HG02623 (cell line): ENCODE measurements at regions not wholly inside any gene's neighbourhood (a gene's known extent, or its start where the extent isn't known, plus 50 kb on each side); places are given as distances from the start of the nearest gene placed in this dataset.
"Not testable (repeated sequence)": the region's sequence is repeated elsewhere in the genome, so short reads cannot be mapped to it uniquely, and the experiment has no call there.

Source experiments
- ATAC-seq: cut with Tn5 transposase; IDR thresholded peaks from one replicate; pipeline ENCODE4 v1.9.1; 2021; ENCODE audit warnings: moderate library complexity; ENCODE audit not compliant: unreplicated experiment

DNA sequence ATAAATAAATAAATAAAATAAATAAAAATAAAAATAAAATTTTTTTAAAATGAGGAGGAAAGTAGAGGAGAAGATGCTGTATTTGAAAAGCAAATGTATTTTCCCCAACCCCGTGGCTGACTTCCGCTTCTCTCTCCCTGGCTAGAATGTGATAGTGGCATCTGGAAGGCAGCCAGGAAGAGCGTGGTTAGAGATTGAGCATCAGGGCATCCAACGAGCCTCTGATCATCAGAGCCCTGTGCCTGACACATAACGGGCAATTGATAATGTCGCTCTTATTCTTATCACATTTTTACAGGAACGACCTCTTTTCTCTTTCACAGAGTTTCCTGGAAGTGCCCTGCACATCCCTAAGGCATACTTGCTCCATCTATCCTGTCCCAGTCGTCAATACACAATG lies 496.9 kb upstream of the TMEM132C start:
- ATAC-seq, result no peak

DNA sequence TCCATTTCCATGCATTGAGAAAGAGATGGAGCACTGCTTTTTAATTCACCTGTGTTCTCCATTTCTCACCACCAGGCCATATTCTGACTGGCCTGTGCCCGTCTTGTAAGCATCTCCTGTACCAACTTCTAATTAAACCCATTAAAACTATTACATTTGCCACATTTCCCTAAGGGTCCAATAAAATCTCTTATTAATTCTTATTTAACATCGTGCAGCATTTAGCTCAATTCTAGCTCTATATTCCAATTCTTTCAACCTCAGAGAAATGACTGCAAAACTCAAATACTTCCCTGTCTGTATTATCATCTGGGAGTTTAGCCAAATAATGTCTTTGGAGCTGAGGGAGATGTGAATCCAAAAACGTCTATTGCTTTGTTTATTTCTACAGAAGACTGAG lies 495.4 kb upstream of the TMEM132C start:
- ATAC-seq, result no peak

DNA sequence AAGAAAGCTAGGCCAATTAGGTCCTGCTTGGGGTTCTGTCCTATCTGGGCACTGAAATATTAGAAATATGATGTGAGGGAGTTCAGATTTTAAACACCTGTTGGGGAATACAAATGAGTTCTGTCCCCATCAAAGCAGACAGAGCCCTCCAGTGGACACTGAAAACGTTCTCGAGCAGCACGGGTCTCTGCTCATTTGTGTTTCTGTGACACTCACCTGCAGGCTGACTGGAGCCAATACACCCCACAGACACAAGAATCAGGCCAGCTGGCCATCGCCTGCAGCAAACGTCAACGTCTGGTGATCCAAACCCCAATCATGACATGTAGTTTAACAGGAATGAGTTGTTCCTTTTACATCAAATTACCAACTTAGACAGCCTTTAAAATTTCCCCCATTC lies 493.4 kb upstream of the TMEM132C start:
- no peak for ATAC-seq

DNA sequence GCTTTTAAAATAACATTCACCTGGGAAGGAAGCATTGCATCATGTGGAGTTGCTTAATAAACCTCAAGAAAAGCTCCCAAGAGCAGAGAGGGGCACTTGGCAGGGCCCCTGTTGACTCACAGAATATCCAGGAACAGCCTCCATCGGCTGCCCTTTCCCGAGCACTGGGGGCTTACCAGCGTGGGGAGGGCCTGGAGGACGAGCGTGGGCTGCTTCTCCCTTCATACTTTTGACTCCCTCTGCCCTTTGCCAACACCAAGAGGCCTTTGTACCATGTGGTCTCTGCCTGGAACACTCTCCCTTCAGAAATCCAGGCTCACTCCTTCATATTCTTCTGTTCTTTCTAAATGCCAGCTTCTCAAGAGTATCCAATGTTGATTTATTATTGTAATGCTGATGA lies 492.1 kb upstream of the TMEM132C start:
- no peak for ATAC-seq

DNA sequence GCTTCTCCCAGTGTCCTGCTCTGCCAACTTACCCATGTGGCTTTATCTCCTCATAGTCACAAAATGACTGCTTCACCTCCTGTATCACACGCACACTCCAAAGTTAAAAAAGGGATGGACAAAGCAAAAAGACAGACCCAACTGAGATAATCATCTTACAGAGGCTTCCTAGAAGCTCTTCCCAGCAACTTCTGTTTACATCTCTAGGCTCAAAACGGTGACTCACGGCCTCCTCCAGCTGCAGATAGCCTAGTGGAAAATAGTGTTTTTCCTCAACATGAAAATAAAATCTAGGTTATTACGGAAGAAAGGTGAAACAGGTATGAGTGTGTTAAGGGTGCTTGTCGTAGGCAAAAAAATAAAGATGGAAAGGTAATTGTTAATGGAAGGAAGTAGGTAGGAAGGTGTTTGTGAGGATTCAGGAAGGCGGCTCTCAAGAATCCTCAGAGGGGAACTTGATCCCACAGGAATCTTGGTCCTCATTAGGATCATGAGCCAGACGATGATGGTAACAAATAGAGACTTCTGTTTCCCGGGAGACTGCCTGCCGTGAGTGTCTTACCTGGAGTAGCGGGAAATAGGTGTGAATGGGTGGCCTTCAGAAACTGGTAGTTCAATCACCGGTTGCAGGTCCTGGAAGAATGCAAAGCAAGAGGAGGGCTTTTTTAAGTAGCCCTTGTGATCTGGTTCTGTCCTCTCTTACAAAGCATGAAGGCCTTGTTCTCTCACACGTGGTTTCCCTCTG lies 487.5 kb upstream of the TMEM132C start:
- ATAC-seq, result no peak

DNA sequence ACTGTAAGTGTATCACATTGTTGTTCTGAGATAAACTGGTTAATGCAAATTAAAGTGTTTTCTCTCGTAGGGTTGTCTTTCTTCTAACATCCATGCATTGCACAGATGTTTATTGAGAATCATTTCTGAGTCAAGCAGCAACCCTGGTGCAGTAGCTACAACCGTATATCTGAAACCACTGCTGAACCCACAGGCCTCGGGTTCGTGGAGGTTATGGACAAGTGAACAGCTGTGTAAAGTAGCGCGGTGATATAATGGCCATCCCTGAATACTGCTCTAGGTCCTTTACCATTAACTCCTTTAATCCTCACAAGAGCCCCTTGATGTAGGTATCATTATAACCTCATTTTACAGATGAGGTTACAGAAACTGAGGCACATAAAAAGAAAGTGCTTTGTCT lies 486.1 kb upstream of the TMEM132C start:
- no peak for ATAC-seq

DNA sequence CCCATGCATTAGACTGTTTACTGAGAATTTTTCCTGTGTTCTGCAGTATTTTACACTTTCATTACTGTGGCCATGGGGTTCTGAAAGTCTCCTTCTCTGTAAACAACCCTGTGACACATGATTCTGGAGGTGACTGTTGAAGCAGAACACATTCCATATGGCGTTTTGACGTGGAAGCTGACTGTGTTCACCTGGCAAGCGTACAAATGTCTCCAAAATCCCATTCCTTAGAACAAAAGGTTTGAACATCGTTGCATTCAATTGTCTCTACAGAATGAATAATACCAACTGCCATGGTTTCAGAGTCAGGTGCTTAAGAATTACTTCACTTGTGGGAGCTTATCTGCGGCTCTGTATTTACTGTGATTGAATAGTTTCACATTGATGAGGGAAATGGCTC lies 485.6 kb upstream of the TMEM132C start:
- no peak for ATAC-seq

DNA sequence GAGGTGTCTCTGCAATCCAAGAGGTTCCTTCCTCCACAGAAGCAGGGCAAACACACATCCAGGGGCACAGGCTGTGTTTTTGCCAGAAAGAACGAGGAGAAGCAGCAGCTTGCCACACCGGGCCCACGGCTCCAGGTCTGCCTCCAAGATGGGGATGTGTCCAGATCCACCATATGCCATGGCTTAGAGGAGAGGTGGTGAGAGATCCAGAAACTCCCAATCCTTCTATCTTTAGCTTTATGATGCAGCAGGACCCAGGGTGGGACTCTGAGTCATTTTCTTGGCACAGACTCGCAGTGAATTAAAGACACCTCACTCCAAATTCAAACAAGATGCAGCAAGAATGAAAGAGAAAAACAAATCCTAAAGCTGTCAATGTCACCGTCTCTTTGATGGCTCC lies 481.4 kb upstream of the TMEM132C start:
- ATAC-seq, result no peak

DNA sequence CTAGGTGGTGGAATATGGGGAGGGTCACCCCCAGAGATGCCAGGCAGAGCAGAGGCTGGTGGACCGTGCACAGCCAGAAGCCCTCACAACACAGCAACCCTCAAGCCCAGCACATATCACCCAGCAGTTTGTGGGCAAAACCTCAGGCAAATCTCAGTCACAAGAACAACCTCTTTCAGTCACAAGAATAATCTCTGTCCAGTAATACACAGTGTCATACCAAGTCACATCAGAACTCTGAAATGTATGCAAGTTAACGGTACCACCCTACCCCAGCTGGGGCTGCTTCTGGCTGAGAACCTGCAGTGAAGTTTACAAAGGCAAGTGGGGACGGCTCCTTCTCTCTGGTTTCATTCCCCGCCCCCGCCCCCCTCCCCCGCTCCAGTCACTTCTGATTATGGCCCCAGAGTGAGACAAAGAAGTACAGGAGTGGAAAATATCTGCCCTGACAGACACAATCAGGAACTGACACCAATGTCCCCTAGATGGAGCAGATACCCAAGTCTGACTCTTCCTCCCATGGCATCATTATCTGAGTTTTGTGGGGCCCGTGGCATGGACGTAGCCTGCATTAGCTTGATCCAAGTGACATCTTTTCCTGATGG lies 480.9 kb upstream of the TMEM132C start:
- no peak for ATAC-seq

DNA sequence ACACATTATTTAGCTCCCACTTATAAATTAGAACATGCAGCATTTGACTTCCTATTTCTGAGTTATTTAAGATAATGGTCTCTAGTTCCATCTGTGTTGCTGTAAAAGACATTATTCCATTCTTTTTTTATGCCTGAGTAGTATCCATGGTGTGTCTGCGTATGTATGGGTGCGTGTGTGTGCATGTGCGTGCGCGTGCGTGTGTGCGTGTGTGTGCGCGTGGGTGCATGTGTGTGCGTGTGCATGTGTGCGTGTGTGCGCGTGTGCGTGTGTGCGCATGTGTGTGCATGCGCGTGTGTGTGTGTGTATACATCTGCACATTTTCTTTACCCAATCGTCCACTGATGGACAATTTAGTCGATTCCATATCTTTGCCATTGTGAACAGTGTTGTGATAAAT lies 479.4 kb upstream of the TMEM132C start:
- no peak for ATAC-seq

DNA sequence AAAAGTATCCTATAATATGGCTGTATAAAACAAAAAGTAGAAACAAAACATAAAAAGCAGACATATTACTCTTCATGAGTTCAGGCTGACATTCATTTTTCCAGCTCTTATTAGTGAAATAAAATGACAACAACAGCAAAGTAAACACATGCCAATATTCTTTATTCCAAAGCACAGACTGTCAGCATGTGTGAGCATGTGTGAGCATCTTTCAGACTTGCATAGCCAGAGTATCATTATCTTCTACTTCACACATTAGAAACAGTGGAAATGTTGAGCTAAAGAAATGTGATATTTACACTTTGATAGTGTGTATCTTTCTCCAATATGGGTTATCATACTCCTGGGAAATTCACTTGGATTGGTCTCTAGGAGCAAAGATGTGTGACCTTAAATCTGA lies 476.6 kb upstream of the TMEM132C start:
- no peak for ATAC-seq

DNA sequence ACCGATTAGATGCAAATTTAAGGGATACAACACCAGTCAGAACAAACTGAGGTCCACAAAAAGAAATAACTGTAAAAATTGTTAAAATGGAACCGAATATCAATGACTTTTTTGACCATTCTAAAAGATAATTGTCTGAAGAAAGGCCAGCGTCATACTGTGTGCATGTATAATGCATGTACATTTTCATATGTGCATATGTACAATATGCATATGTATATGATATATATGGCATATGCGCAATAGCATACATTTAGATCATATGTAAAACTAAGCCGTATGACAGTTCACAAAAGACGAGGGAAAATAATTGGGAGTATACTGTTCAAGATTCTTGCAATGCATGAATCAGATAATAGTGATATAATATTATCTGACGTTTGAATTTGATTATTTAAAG lies 475.8 kb upstream of the TMEM132C start:
- no peak for ATAC-seq

DNA sequence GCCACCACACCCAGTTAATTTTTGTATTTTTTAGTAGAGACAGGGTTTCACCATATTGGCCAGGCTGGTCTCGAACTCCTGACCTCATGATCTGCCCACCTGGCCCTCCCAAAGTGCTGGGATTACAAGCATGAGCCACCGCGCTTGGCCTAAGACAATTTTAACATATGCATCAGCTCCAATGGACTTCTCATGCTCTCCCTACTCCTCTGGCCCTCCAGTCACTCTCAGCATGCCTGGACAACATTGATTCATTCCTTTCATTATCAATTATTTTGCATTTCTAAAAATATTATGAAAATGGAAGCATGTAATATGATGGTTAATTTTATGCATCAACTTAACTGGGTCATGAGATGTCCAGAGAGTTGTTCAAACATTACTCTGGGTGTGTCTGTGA lies 469.1 kb upstream of the TMEM132C start:
- no peak for ATAC-seq

DNA sequence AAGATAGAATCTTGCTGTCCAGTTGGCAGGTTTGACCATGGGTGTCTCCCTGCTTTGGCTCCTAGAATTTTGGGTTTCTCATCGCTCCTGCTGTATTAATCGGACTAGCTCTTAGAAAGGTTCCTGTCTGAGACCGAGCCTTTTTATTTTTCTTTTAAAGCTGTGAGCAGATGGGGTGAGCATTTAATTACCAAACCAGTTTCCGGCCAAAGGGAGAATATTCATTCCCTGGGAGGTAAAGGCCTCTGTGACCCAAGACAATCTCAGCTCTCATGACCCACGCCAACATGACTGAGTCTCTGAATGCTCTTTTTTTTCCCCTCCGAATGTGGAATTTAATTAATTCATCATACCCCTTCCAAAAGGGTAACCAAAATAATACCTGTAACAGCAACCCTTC lies 464.7 kb upstream of the TMEM132C start:
- ATAC-seq, result no peak

DNA sequence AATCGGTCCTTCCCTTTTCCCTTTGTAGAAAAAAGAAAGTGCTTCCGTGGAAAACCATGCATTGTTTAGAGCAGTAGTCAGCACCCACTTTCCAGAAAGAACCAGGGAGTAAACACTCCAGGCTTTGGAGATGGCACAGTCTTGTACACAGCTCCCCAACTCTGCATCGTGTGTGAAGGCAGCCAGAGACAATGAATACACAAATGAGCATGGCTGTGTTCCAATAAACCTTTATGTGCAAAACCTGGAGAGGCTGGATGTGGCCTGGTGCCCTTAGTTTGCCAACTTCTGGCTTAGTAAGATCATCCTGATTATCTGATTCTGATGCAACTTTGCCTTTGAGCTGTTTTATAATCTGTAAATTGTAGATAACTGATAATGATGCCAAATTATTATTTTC lies 463.4 kb upstream of the TMEM132C start:
- ATAC-seq, result no peak

DNA sequence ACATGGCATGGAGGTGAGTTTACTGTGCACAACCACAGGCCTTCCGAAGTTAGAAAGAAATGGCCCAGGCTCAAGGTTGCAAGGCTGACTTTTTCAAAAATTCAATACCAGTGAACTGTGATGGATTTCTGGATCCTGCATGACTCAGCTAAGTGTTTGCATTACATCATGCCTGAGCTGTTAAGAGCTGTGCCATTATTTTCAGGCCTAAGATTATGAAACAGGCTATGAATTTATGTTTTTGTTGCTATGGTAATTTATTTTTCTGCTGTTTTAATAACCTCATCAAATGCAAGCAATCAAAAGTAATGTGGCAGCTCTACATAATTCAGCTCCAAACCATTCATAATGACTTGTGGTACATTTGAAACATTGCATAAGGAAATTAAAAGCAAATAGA lies 457.7 kb upstream of the TMEM132C start:
- no peak for ATAC-seq

DNA sequence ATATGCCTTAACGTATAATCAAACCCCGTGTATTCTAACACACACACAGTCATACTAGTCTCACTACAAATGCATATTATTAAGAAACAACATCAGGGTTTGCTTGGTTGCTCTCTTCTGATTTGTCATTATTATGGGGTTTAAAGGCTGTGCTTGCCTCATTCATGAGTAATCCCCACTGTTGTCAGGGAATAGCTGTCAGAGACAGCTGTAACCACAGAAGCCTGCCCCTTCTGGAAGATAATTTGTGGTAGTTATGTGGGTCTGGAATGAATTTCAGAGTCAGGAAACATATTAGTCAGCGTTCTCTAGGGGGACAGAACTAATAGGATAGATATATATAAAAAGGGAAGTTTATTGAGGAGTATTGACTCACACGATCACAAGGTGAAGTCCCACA lies 456.9 kb upstream of the TMEM132C start:
- no peak for ATAC-seq

DNA sequence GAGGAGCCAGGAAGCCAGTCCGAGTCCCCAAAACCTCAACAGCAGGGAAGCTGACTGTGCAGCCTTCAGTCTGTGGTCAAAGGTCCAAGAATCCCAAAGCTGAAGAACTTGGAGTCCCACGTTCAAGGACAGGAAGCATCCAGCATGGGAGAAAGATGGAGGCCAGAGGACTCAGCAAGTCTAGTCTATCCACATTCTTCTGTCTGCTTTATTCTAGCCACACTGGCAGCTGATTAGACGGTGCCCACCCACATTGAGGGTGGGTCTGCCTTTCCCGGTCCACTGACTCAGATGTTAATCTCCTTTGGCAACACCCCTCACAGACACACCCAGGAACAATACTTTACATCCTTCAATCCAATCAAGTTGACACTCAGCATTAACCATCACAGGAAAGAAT lies 456.5 kb upstream of the TMEM132C start:
- ATAC-seq, result not testable (repeated sequence)

DNA sequence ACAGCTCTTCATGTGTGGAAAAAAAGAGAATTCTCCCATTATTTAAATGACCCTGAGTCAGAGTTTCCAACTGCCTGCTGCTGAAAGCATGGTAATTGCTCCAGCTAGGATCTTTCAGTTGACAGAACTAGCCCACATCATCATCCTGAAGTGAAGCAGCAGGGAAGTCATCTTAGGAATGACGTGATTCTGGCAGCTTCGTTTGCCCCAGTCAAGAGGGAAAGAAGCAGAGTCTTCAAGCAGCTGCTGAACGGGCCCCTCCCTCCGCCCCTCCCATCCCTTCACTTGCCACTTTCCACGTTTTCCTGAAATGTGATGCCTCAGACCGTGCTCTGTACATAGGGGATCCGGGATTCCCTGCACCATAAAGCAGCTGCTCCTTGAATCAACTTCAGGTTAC lies 455.0 kb upstream of the TMEM132C start:
- ATAC-seq, result no peak

DNA sequence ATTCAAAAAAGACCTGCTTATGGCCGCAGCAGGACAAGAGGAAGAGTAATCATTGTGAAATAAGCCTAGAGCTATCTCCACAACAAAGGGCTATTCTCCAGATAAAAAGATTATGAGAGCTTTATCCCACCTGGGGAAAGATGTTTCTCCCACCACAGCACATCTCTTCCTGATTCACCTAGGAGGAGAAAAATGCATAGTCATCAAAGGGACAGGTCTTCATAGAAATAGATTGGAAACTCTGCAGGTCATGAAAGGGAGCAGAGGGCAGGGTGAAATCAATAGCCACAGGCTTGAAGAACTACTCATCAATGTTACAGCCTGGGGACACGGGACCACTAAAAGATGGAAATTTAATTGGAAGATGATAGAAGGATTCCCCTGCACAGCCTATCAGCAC lies 453.8 kb upstream of the TMEM132C start:
- ATAC-seq, result no peak

DNA sequence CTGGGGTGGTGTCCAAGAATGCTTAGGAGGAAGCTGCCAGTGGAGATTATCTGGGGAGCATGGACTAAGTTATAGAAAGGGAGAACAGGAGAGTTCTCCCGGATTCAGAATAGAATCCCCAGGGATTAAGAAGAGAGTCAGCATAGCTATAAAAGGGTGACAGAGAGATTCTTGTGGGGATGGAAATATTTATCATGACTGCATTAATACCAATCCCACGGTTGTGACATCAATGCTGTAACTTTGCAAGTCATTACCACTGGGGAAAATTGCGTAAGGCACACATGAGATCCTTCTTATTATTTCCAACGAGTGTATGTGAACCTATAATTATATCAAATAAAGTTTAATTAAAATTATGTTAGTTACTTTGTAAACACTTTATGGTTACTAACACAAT lies 447.9 kb upstream of the TMEM132C start:
- ATAC-seq, result no peak

DNA sequence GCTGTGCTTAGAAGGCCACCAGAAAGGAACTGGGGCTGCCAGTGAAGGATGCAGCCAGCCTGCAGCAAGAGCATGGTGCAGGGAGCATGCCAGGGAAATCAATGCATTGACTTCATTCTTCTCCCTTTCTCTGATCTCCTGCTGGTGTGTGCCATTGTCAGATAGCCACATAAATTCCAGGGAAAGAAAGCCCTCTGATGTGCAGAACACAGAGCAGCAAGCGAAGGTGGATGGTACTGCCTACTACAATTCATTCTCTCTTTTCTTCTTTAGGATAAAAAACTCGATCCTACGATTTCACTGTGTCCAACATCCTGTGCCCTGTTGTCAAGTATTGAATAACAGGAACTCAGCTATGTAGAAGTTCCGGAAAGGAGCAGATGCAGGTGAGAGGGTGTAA lies 446.7 kb upstream of the TMEM132C start:
- ATAC-seq, result no peak

DNA sequence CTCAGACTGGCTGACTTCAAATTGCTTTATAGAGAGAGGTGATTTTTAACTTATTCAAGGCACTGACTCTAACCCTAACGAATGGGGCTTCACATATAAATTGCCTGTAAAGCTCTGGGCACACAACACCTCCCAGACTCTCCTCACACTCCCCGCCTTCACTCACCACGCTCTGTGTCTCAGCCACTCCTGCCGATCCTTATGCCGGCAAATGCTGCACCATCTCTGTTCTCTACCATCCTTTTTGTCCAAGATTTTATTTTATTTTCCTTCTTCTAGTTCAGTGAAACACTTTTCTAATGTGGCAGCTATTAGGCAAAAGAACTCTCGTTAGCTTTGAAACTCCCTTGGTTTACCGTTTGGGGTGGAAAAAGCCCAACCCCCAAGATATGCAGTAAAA lies 446.1 kb upstream of the TMEM132C start:
- no peak for ATAC-seq
